ENCODE measurements at regions not wholly inside any gene's neighbourhood (a gene's known extent, or its start where the extent isn't known, plus 50 kb on each side); places are given as distances from the start of the nearest gene placed in this dataset.

- Histone ChIP-seq H2BK15ac (ENCODE audit: low read depth, low read length) (no peak overlapping the region), H2AK5ac (ENCODE audit: insufficient read length, low read length) (no peak overlapping the region), H3K56ac (ENCODE audit: insufficient read length, low read depth, low read length) (no peak overlapping the region), H2BK5ac (ENCODE audit: insufficient read length, low read length) (no peak overlapping the region), H3K27me3 (ENCODE audit: insufficient read depth, low read length) (no peaks in the 10 kb centered on the region), H4K8ac (replicated peaks; ENCODE audit: insufficient read length, low read depth, low read length) (no peak overlapping the region), H2AFZ (ENCODE audit: low read length) (no peak overlapping the region), H3K23ac (ENCODE audit: insufficient read length, low read depth, low read length) (no peak overlapping the region), H3K14ac (ENCODE audit: insufficient read depth, low read length) (no peak overlapping the region), H4K20me1 (ENCODE audit: control insufficient read depth, insufficient read depth, insufficient read length) (no peaks in the 10 kb centered on the region), H3K9ac (ENCODE audit: extremely low read depth, insufficient read length, low read length) (no peak overlapping the region), H2BK120ac (ENCODE audit: low read depth, low read length, poor library complexity, severe bottlenecking) (no peak overlapping the region), H4K91ac (ENCODE audit: insufficient read length, low read depth, low read length) (no peak overlapping the region), H3K79me1 (ENCODE audit: insufficient read depth, low read depth, low read length, poor library complexity, severe bottlenecking) (no peaks in the 10 kb centered on the region), H3K4ac (ENCODE audit: low read depth, low read length) (no peak overlapping the region), H3K23me2 (ENCODE audit: insufficient read length, low read depth, low read length, poor library complexity, severe bottlenecking) (no peaks in the 10 kb centered on the region), H3K18ac (ENCODE audit: insufficient read length, low read depth, low read length) (no peak overlapping the region), H3K4me1 (ENCODE audit: insufficient read depth, low read length) (no peaks in the 10 kb centered on the region), H2BK12ac (ENCODE audit: insufficient read length, low read depth, low read length) (no peak overlapping the region), H3K9me3 (ENCODE audit: control insufficient read depth, low read depth, low read length) (peaks cover 12% of the 10 kb centered on the region), H3K27ac (ENCODE audit: insufficient read length, low read depth, low read length) (no peak overlapping the region), H4K5ac (ENCODE audit: insufficient read length, low read depth, low read length) (no peak overlapping the region), H3T11ph (ENCODE audit: low read length) (no peak overlapping the region), H3K4me2 (ENCODE audit: insufficient read depth, insufficient read length, low read length) (no peak overlapping the region), H3K79me2 (ENCODE audit: insufficient read depth, low read length) (no peaks in the 10 kb centered on the region), H2BK20ac (ENCODE audit: low read depth, low read length, poor library complexity, severe bottlenecking) (no peak overlapping the region)
- Mint-ChIP-seq H3K9me3 (peaks cover 35 to 37% of the 10 kb centered on the region in 2 experiments), H3K4me3 (no peak overlapping the region), H3K27ac (no peak overlapping the region), H3K36me3 (ENCODE audit: insufficient read depth in 1 of 3, low read depth in 3 of 3) (peaks cover 10 to 34% (median 17%) of the 10 kb centered on the region in 3 experiments; a peak in 6 of 7 replicates), H3K27me3 (ENCODE audit: low read depth) (peaks cover 3% of the 10 kb centered on the region; the same call in 1 of the 2 replicates), H3K4me1 (no peaks in the 10 kb centered on the region)
- no peak for TF ChIP-seq CTCF (conservative IDR thresholded peaks at IDR 0.05)
- WGBS (ENCODE audit: extremely low coverage, insufficient read length, low lambda C conversion rate) = 100% methylated on average over 1 of the region's 1 CpG
- no peak for DNase-seq
These were observed 2110.0 kb downstream of the PCDH7 start for GRCh38 chr4:32830160-32830559.

All from H9 (cell line).